D721Med (cell line): ENCODE measurements at regions not wholly inside any gene's neighbourhood (a gene's known extent, or its start where the extent isn't known, plus 50 kb on each side); places are given as distances from the start of the nearest gene placed in this dataset.
A peak's percentile ranks its signal among the peaks of the same experiment; 100 is the strongest.
"Not testable (repeated sequence)": the region's sequence is repeated elsewhere in the genome, so short reads cannot be mapped to it uniquely, and the experiment has no call there.

ENCODE experiments used
- DNase-seq: peaks from one replicate; pipeline ENCODE4 v3.0.0; 2011; ENCODE audit warnings: low spot score; ENCODE audit not compliant: insufficient read length
- FAIRE-seq: peaks from 2 replicates; lab custom pipeline; 2011; peaks lifted over from hg19 to GRCh38; lab: Jason Lieb, UNC
- CTCF ChIP-seq: IDR thresholded peaks from 2 replicates; pipeline ENCODE4 v1.5.1; 2012; ENCODE audit warnings: mild to moderate bottlenecking, control low read depth; ENCODE audit not compliant: insufficient read depth; ENCODE audit errors: missing control alignments

- TF ChIP-seq CTCF: no peak
- no peak for DNase-seq
- no peak for FAIRE-seq
Measured at GRCh38 chr11:91046261-91046660, 823.4 kb upstream of the CHORDC1 start.

DNA sequence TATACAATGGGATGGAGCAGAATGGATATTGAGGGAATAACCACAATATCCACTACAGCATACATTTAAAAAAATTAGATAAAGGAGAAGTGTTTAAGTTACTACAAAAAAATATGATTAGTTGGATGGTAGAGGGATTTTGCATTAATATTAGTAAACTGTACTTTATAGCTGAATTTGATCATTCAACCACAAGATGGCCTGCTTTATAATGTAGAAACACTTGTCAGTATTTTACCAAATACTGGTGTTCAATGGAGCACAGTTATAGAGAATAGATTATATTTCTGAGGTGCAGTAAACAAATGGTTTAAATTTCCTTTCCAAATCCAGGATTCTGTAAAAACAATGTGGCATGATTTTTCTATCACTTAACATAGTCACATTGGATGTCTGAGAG, 818.8 kb upstream of the CHORDC1 start:
- FAIRE-seq: peak; percentile 16
- no peak for DNase-seq
- TF ChIP-seq CTCF: no peak

- no peak for DNase-seq
Measured at GRCh38 chr11:91023731-91024130, 800.9 kb upstream of the CHORDC1 start.

DNA sequence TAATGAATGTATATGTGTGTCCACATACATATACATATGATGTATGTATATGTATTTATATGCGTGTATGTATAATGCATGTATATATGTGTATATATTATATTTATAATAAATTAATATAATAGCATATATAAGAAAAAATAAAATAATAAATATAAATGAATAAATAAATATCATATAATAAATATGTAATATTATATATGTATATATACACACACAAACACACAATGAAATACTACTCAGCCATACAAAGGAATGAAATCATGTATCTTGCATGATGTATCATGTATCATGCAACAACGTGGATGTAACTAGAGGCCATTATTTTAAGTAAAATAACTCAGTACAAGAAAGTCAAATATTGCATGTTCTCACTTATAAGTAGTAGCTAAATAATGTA, 788.7 kb upstream of the CHORDC1 start:
- no peak for TF ChIP-seq CTCF
- no peak for DNase-seq
- FAIRE-seq: no peak

More at GRCh38 chr11:91023731-91024130, 800.9 kb upstream of the CHORDC1 start:
- TF ChIP-seq CTCF: no peak
- no peak for FAIRE-seq

DNA sequence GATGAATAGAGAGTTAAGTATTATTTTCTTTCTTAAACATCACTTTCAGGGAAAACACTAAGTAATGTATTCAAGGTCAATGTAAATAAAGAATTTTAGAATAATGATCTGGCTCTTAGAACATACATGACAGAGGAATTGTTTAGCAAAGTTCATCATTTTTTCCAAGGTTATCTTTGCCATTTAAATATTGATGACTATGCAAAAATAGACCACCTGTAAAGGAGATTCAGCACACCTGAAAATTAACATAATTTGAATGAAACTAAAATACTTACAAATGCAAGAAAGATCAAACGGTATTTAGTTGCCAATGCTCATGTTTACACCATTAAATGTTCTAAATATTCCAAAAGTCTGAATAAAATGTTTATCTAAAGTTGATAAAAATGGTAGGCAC, 782.6 kb upstream of the CHORDC1 start:
- DNase-seq (no peak), FAIRE-seq (peak; percentile 21)
- TF ChIP-seq CTCF: no peak

DNA sequence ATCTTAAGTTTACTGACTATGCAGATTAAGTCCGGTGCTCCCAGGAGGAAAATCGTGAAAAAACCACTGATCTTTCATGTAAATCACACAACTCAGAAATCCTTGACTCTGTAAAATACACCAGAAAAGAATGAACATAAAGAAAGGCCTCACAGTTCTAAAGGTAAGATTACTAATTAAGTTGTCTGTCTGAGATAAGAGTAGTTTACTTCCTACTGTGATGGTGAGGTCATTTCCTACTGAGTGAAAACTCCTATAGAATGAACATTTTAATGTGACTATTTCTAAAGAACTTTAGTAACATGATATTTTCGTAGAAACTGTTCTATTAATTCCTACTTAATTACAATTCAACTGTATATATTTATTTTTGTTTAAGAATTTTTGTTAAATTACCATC, 774.4 kb upstream of the CHORDC1 start:
- TF ChIP-seq CTCF: no peak
- FAIRE-seq (peak; percentile 21), DNase-seq (no peak)

DNA sequence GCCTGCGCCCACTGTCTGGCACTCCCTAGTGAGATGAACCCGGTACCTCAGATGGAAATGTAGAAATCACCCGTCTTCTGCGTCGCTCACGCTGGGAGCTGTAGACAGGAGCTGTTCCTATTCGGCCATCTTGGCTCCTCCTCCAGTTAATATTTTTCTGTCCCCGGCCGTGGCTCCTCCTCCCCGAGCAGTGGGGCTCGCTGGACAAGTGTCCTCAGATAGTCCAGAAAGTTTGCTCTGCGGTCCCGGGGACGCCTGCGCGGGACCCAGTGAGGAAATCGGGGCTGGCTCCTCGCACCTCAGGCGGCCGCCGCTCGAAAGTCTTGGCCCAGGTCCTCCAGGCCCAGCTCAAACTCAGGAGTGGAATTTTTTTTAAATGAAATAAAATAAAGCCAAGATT, 749.3 kb upstream of the CHORDC1 start:
- DNase-seq, FAIRE-seq: not testable (repeated sequence)

DNA sequence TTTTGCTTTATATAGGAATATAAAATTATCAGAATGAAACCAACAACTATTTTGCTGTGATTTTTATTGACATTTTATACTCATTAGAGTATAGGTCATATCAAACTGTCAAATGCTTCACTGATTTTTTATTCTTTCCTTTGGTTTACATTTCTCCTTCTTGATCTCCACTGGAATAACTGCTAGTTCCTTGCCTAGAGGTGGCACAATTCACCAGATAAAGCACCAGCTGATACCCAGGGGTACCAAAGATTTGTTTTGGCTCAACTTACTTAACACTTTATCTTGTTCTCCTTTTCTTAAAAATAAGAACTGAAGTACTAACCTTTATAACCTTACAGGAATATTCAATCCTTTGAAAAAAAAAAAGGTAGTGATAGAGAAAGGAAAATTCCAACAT, 725.1 kb upstream of the CHORDC1 start:
- peak; percentile 37 for TF ChIP-seq CTCF
- no peak for FAIRE-seq
- DNase-seq: no peak
